HuH-7.5 (cell line): ENCODE measurements at regions not wholly inside any gene's neighbourhood (a gene's known extent, or its start where the extent isn't known, plus 50 kb on each side); places are given as distances from the start of the nearest gene placed in this dataset.
"Not testable (repeated sequence)": the region's sequence is repeated elsewhere in the genome, so short reads cannot be mapped to it uniquely, and the experiment has no call there.

Source experiments
- DNase-seq: peaks from one replicate; pipeline ENCODE4 v3.0.0; 2011; ENCODE audit warnings: low spot score

- DNase-seq, result no peak
These were observed 76.7 kb downstream of the RIN2 start for GRCh38 chr20:19834783-19835182.

GRCh38 chr20:19835533-19836222, 77.6 kb downstream of the RIN2 start:
- DNase-seq, result no peak

GRCh38 chr20:19838468-19838867, 80.4 kb downstream of the RIN2 start:
- no peak for DNase-seq

GRCh38 chr20:19839053-19839452, 81.0 kb downstream of the RIN2 start:
- DNase-seq, result no peak

- DNase-seq, result no peak
These were observed 82.2 kb downstream of the RIN2 start for GRCh38 chr20:19840111-19840710.

- no peak for DNase-seq
These were observed 83.7 kb downstream of the RIN2 start for GRCh38 chr20:19841740-19842139.

- not testable (repeated sequence) for DNase-seq
These were observed 86.8 kb downstream of the RIN2 start for GRCh38 chr20:19844850-19845249.

- no peak for DNase-seq
These were observed 89.3 kb downstream of the RIN2 start for GRCh38 chr20:19847383-19847782.

GRCh38 chr20:19849341-19850197, 91.5 kb downstream of the RIN2 start:
- no peak for DNase-seq

GRCh38 chr20:19850198-19850533, 92.1 kb downstream of the RIN2 start:
- no peak for DNase-seq

GRCh38 chr20:19851861-19852260, 93.8 kb downstream of the RIN2 start:
- DNase-seq, result no peak

GRCh38 chr20:19855416-19855815, 97.4 kb downstream of the RIN2 start:
- no peak for DNase-seq

- DNase-seq, result no peak
These were observed 100.7 kb downstream of the RIN2 start for GRCh38 chr20:19858466-19859371.

- DNase-seq, result no peak
These were observed 101.4 kb downstream of the RIN2 start for GRCh38 chr20:19859444-19859843.

GRCh38 chr20:19860737-19861136, 102.7 kb downstream of the RIN2 start:
- DNase-seq, result peak; percentile 24

GRCh38 chr20:19861147-19861759, 103.2 kb downstream of the RIN2 start:
- no peak for DNase-seq

GRCh38 chr20:19864130-19864529, 106.1 kb downstream of the RIN2 start:
- DNase-seq, result no peak

- DNase-seq, result no peak
These were observed 108.0 kb downstream of the RIN2 start for GRCh38 chr20:19866070-19866469.

- no peak for DNase-seq
These were observed 109.0 kb downstream of the RIN2 start for GRCh38 chr20:19867074-19867473.

GRCh38 chr20:19867940-19868371, 109.9 kb downstream of the RIN2 start:
- no peak for DNase-seq

GRCh38 chr20:19868441-19868840, 110.4 kb downstream of the RIN2 start:
- no peak for DNase-seq

GRCh38 chr20:19872001-19872400, 113.9 kb downstream of the RIN2 start:
- DNase-seq, result no peak
